ENCODE measurements at regions not wholly inside any gene's neighbourhood (a gene's known extent, or its start where the extent isn't known, plus 50 kb on each side); places are given as distances from the start of the nearest gene placed in this dataset.
"Not testable (repeated sequence)": the region's sequence is repeated elsewhere in the genome, so short reads cannot be mapped to it uniquely, and the experiment has no call there.

- DNase-seq: not testable (repeated sequence)
These were observed 92.6 kb upstream of the THOC3 start for GRCh38 chr5:176060472-176061268.

- DNase-seq: not testable (repeated sequence)
These were observed 93.1 kb upstream of the THOC3 start for GRCh38 chr5:176061269-176061622.

GRCh38 chr5:176061660-176062059 lies 93.5 kb upstream of the THOC3 start:
- DNase-seq: not testable (repeated sequence)

- not testable (repeated sequence) for DNase-seq
These were observed 98.3 kb upstream of the THOC3 start for GRCh38 chr5:176066262-176066945.

- DNase-seq: not testable (repeated sequence)
These were observed 99.0 kb upstream of the THOC3 start for GRCh38 chr5:176067162-176067561.

GRCh38 chr5:176067948-176068347 lies 99.8 kb upstream of the THOC3 start:
- DNase-seq: not testable (repeated sequence)

- DNase-seq: not testable (repeated sequence)
These were observed 106.0 kb upstream of the THOC3 start for GRCh38 chr5:176073996-176074571.

- not testable (repeated sequence) for DNase-seq
These were observed 115.6 kb upstream of the THOC3 start for GRCh38 chr5:176083717-176084116.

- not testable (repeated sequence) for DNase-seq
These were observed 135.0 kb upstream of the THOC3 start for GRCh38 chr5:176103083-176103482.

GRCh38 chr5:176112888-176113287 lies 125.3 kb upstream of the SIMC1 start:
- not testable (repeated sequence) for DNase-seq

GRCh38 chr5:176113673-176114335 lies 124.4 kb upstream of the SIMC1 start:
- not testable (repeated sequence) for DNase-seq

- DNase-seq: not testable (repeated sequence)
These were observed 123.4 kb upstream of the SIMC1 start for GRCh38 chr5:176114825-176115224.

- DNase-seq: not testable (repeated sequence)
These were observed 120.5 kb upstream of the SIMC1 start for GRCh38 chr5:176117699-176118238.

GRCh38 chr5:176122361-176122760 lies 115.9 kb upstream of the SIMC1 start:
- not testable (repeated sequence) for DNase-seq

- not testable (repeated sequence) for DNase-seq
These were observed 114.1 kb upstream of the SIMC1 start for GRCh38 chr5:176124120-176124519.

- no peak for DNase-seq
These were observed 106.5 kb upstream of the SIMC1 start for GRCh38 chr5:176131771-176132170.

- DNase-seq: no peak
These were observed 105.5 kb upstream of the SIMC1 start for GRCh38 chr5:176132471-176133288.

GRCh38 chr5:176133289-176133870 lies 104.8 kb upstream of the SIMC1 start:
- no peak for DNase-seq

- DNase-seq: no peak
These were observed 104.3 kb upstream of the SIMC1 start for GRCh38 chr5:176133877-176134276.

- DNase-seq: no peak
These were observed 103.5 kb upstream of the SIMC1 start for GRCh38 chr5:176134529-176135223.
